ENCODE measurements at regions not wholly inside any gene's neighbourhood (a gene's known extent, or its start where the extent isn't known, plus 50 kb on each side); places are given as distances from the start of the nearest gene placed in this dataset.

GRCh38 chr4:129359461-129359860 lies 263.5 kb downstream of the C4orf33 start:
- Histone ChIP-seq H3K36me3 (ENCODE audit: control insufficient read depth, insufficient read depth, low read length) (no peaks in the 10 kb centered on the region), H3K14ac (replicated peaks; ENCODE audit: low read depth, low read length) (no peak overlapping the region), H3K27me3 (ENCODE audit: control insufficient read depth, insufficient read depth, low read length) (peaks cover 7% of the 10 kb centered on the region), H3K4me1 (ENCODE audit: control insufficient read depth, insufficient read depth, low read length) (no peaks in the 10 kb centered on the region), H3K9ac (ENCODE audit: low read depth, low read length) (no peak overlapping the region), H3K4ac (ENCODE audit: low read depth, low read length) (no peak overlapping the region), H2AFZ (replicated peaks; ENCODE audit: low read length, poor library complexity) (no peak overlapping the region), H2BK20ac (ENCODE audit: low read depth, low read length) (no peak overlapping the region), H2BK5ac (ENCODE audit: low read depth, low read length, poor library complexity, severe bottlenecking) (no peak overlapping the region), H2BK120ac (ENCODE audit: low read depth, low read length) (no peak overlapping the region), H4K20me1 (ENCODE audit: insufficient read depth, low read length) (no peaks in the 10 kb centered on the region), H4K8ac (ENCODE audit: low read depth in 2 of 2, low read length in 2 of 2) (no peak overlapping the region), H3K4me3 (ENCODE audit: insufficient read depth, low read depth, low read length) (no peak overlapping the region), H2BK15ac (ENCODE audit: low read depth, low read length) (no peak overlapping the region), H3K79me1 (ENCODE audit: low read depth in 1 of 2, low read length in 2 of 2) (no peaks in the 10 kb centered on the region), H2AK5ac (ENCODE audit: low read depth, low read length) (no peak overlapping the region), H3K9me3 (ENCODE audit: control insufficient read depth, insufficient read depth, low read length) (no peaks in the 10 kb centered on the region), H4K91ac (ENCODE audit: insufficient read depth, low read depth, low read length) (no peak overlapping the region), H3K4me2 (ENCODE audit: low read depth, low read length) (no peak overlapping the region), H3K56ac (ENCODE audit: extremely low read depth, insufficient read depth, low read length) (no peak overlapping the region), H4K5ac (ENCODE audit: low read depth, low read length) (no peak overlapping the region), H3K23ac (ENCODE audit: low read depth, low read length) (no peak overlapping the region), H3K18ac (ENCODE audit: low read depth, low read length) (no peak overlapping the region), H3K9me1 (ENCODE audit: insufficient read depth, low read length) (no peaks in the 10 kb centered on the region), H2AK9ac (replicated peaks; ENCODE audit: low read depth, low read length, poor library complexity) (no peak overlapping the region), H3K27ac (ENCODE audit: insufficient read depth, low read length) (no peak overlapping the region)
- dilution Hi-C loops (cut with HindIII; ENCODE audit: low sequenced_read_pairs, unreplicated experiment) (no loop called here), in situ Hi-C loops (cut with MboI; ENCODE audit: low sequenced_read_pairs) (no loop called here), intact Hi-C loops (cut with micrococcal nuclease) (no loop called here)
- ChIA-PET CTCF (no interaction called here), POLR2A (ENCODE audit: unreplicated experiment) (no interaction called here)
- ATAC-seq (ENCODE audit: low read depth) (no peak), DNase-seq (no peak)
- no TSS peak for BruUV-seq (replicated peaks)
- TF ChIP-seq CEBPB (IDR thresholded peaks at IDR 0.05; ENCODE audit: low read depth, low read length) = no peak
- no peak for TF ChIP-seq CTCF (conservative IDR thresholded peaks at IDR 0.05; ENCODE audit: low read depth, low read length)
- TF ChIP-seq CHD1 (IDR thresholded peaks at IDR 0.05; ENCODE audit: low read depth, low read length) = no peak
- no peak for TF ChIP-seq ELK1 (IDR thresholded peaks at IDR 0.05; ENCODE audit: borderline replicate concordance, low read depth, low read length)
- TF ChIP-seq RFX5 (IDR thresholded peaks at IDR 0.05; ENCODE audit: low read depth, low read length) = no peak
- no peak for TF ChIP-seq POLR2A (IDR thresholded peaks at IDR 0.05; ENCODE audit: low read depth, low read length)
- no peak for TF ChIP-seq USF2 (IDR thresholded peaks at IDR 0.05; ENCODE audit: low read depth, low read length)
- no peak for TF ChIP-seq FOS (IDR thresholded peaks at IDR 0.05; ENCODE audit: low read depth, low read length)
- TF ChIP-seq RAD21 (IDR thresholded peaks at IDR 0.05; ENCODE audit: low read length) = no peak

Measured in IMR-90 (cell line).